ENCODE measurements at regions not wholly inside any gene's neighbourhood (a gene's known extent, or its start where the extent isn't known, plus 50 kb on each side); places are given as distances from the start of the nearest gene placed in this dataset.

DNA sequence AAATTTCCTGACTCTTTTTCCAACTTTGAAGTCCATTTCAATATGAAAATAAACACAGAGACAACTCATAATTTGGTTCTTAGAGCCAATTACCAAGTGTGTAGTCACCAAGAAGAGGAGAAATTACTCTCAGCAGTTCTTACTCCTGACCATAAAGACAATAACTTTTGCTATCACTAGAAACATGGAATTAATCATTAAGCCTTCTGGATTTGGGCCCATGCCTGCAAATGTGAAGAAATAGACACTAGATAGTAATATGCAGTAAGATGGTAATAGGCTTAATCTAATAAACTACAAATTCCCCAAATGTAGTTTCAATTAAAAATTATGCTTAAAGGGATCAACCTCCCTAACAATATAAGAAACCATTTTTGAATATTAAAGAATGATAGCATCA lies 185.1 kb upstream of the AGTR1 start:
- TF ChIP-seq ZBTB33 (IDR thresholded peaks at IDR 0.05) (no peak), CTCF (IDR thresholded peaks at IDR 0.05 in 2 of 3, conservative IDR thresholded peaks at IDR 0.05 in 1 of 3; ENCODE audit: control insufficient read depth in 2 of 3, extremely low read depth in 1 of 3, insufficient read depth in 1 of 3, low read depth in 3 of 3, low read length in 3 of 3) (no peak)
